GM21619 (cell line): ENCODE measurements at regions not wholly inside any gene's neighbourhood (a gene's known extent, or its start where the extent isn't known, plus 50 kb on each side); places are given as distances from the start of the nearest gene placed in this dataset.
"Not testable (repeated sequence)": the region's sequence is repeated elsewhere in the genome, so short reads cannot be mapped to it uniquely, and the experiment has no call there.

ENCODE experiments used
- ATAC-seq: cut with Tn5 transposase; IDR thresholded peaks from one replicate; pipeline ENCODE4 v1.9.1; 2021; ENCODE audit not compliant: unreplicated experiment

DNA sequence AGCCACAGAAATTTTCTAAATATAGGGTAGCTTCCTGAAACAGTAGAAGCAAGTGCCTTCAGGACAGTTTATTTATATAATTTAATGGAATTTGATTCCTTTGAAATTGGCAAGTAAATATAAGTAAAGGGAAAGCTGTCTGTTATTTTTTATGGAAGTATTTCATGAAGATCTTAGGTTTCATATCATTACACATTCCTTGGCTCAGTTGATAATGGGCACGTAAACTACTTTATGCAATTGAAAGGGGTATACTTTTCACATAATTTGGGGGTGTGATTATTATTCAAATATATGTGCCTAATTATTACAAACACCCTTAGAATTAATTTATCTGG is 71.1 kb upstream of the RAP1B start:
- no peak for ATAC-seq

DNA sequence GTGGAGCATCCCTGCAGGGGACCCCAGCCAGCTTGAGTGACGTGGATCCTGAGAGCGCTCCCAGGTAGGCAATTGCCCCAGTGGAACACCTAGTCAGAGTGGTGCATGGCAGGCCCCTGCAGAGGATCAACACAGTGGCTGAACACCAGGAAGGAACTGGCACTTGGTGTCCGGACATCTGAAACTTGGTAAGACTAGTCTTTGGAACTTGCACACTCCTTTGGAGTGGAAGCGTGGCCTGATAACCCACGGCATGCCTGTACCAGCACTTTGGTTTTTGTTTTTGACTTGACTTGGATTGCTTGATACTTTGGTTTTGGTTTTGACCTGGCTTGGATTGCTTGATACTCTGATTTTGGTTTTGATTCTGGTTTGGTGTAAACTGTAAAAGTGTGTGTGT is 69.9 kb upstream of the RAP1B start:
- not testable (repeated sequence) for ATAC-seq

DNA sequence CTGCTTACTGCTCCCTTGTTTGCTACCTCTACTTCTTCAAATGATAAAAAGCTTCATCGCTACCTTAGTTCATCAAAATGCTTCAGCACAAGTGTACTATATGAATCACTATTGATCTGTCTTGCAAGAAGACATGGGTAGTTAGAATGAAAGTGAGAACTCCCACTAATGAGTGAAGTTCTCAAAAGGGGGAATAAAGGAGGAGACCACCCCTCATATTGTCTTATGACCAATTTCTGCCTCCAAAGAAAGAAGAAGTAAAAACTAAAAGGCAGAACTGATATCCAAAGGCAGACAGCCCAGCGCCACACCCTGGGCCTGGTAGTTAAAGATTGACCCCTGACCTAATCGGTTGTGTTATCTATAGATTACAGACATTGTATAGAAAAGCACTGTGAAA is 63.4 kb upstream of the RAP1B start:
- ATAC-seq: not testable (repeated sequence)

DNA sequence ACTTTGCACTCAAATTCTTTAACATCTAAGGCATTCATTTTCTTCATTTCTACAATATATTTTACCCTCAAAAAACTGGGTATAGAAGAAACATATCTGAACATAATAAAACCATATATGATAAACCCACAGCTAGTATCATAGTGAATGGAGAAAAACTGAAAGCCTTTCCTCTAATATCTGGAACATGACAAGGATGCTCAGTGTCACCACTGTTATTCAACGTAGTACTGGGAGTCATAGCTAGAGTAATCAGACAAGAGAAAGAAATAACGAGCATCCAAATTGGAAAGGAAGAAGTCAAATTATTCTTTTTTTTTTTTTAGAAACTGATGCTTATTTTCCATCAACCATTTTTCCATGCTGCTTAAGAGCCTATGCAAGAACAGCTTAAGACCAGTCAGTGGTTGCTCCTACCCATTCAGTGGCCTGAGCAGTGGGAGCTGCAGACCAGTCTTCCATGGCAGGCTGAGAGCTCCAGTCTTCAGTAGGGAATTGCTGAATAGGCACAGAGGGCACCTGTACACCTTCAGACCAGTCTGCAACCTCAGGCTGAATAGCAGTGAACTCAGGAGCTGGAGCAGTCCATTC is 58.0 kb upstream of the RAP1B start:
- not testable (repeated sequence) for ATAC-seq

DNA sequence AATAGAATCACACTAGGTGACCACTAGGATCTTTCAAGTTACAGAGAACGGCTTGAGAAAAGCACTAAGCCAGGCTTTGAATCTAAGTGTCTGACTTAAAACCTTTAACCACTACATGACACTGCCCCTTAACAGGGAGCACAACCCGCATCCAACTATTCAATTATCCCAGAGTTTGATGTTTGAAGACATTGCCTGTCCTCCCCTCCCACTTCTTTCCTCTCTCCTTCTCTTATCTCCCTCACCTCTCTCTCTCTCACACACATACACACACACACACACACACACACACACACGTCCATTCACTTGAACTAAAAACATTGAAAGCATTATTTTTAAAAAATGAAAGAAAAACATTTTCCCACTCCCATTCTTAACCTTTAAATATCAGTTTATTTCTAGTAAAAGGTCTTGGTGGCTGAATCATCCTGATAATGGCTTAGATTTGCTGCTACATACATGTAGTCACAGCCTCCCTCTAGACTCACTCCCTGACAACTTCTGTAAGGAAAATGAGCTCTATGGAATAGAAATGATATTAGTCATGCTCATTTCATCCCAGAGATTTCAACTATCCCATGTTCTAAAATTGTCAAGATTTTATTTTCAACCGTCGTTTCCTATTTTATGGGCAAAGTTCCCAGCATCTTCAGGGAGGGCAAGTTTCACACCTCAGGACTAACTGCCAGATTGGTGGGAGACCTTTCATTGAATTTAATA is 53.5 kb upstream of the RAP1B start:
- no peak for ATAC-seq

DNA sequence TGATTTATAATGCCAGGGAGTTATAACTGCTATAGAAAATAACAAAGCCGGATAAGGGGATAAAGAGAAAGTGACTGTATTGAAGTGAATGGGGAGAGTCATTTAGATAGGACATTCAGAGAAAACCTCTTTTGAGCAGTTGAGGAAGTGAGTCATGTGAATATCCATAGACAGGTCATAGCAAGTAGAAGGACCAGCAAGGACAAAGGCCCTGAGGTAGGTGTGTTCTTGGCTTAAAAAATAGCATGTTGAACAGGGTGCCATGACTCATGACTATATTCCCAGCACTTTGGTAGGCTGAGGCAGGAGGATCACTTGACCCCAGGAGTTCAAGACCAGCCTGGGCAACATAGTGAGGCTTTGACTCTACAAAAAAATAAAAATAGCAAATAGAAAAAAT is 51.5 kb upstream of the RAP1B start:
- ATAC-seq: no peak

DNA sequence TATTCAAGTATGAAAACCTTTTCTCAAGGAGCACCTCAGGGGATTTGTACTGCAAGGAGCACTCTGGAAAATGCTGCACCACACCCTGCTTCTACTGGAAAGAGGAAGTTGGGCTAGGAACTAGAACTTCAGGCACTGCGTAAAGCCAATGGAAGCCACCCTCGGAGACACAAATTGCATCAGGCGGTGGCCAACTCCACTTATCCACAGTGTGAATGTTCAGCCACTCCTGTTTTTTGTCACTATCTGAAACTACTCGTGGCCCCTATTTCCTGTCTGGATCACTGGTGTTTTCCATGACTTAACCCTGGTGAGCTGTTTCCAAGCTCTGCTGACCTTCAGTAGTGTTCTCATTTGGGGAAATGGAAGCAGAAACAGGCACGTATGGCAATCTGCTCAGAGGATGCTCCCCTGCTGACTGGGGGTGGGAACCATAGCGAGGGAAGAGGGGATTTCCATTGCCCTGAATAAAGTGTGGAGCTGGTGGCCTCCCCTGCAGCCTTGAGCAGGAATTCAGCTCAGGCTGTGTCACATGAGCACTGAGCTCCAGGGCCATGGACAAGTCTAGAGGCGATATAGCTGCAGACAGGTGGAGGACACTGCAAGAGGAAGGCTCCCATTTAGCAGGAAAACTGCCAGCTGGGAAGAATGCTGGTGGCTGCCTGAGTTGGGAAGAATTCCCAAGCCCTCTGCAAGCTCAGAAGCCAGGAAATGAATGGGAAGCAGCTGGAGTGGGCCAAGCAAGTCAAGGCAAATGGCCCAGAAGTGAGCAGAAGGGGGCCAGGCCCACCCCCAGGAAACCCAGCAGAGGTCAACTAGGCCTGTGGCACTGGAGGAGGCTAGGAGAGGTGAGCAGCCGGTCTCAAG is 50.5 kb upstream of the RAP1B start:
- ATAC-seq: no peak

DNA sequence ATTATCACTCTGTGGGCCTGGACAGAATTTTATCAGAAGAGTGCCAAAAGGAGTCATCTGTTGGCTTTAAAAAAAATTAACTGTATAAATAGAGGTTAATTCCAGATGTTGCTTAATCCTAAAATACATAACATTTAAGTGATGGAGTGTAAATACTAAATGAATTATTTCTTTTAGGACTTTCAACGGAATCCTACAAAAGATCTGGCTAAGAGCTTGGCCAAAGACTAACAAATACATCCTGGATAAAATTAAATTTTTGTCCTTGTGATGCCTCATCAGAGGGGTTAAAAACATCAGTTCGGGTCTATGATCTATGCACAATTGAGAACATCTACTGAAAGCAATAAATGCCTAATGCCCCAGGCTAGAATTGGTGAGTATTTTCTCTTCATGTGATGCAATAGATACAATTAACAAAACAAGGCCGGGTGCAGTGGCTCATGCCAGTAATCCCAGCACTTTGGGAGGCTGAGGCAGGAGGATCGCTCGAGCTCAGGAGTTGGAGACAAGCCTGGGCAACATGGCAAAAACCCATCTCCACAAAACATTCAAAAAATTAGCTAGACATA is 49.8 kb upstream of the RAP1B start:
- no peak for ATAC-seq
